NCI-H460 (cell line): ENCODE measurements at regions not wholly inside any gene's neighbourhood (a gene's known extent, or its start where the extent isn't known, plus 50 kb on each side); places are given as distances from the start of the nearest gene placed in this dataset.
"Not testable (repeated sequence)": the region's sequence is repeated elsewhere in the genome, so short reads cannot be mapped to it uniquely, and the experiment has no call there.

Experiments used
- DNase-seq: peaks from one replicate; pipeline ENCODE4 v3.0.0-alpha.2; 2016; ENCODE audit warnings: low read depth; ENCODE audit errors: extremely low read depth

GRCh38 chr9:83140061-83140460 is 77.1 kb upstream of the RASEF start:
- no peak for DNase-seq

GRCh38 chr9:83138422-83139135 is 75.6 kb upstream of the RASEF start:
- no peak for DNase-seq

GRCh38 chr9:83133316-83133715 is 70.4 kb upstream of the RASEF start:
- no peak for DNase-seq

GRCh38 chr9:83132768-83133167 is 69.8 kb upstream of the RASEF start:
- no peak for DNase-seq

- no peak for DNase-seq
Measured at GRCh38 chr9:83130541-83130940, 67.6 kb upstream of the RASEF start.

- DNase-seq, result no peak
Measured at GRCh38 chr9:83125671-83126070, 62.7 kb upstream of the RASEF start.

GRCh38 chr9:83119873-83120272 is 56.9 kb upstream of the RASEF start:
- no peak for DNase-seq

- no peak for DNase-seq
Measured at GRCh38 chr9:83116026-83116425, 53.1 kb upstream of the RASEF start.

- DNase-seq, result not testable (repeated sequence)
Measured at GRCh38 chr9:83113445-83113844, 50.5 kb upstream of the RASEF start.
